Erythroblast (primary cell): ENCODE measurements at regions not wholly inside any gene's neighbourhood (a gene's known extent, or its start where the extent isn't known, plus 50 kb on each side); places are given as distances from the start of the nearest gene placed in this dataset.

Source experiments
- GATA1 ChIP-seq: IDR thresholded peaks from 2 replicates; pipeline ENCODE4 v1.6.1; 2011; ENCODE audit warnings: low read depth, mild to moderate bottlenecking, control low read depth, low read length, moderate library complexity
- POLR2A ChIP-seq: IDR thresholded peaks from 2 replicates; pipeline ENCODE4 v1.6.1; 2011; ENCODE audit warnings: mild to moderate bottlenecking, low read length

DNA sequence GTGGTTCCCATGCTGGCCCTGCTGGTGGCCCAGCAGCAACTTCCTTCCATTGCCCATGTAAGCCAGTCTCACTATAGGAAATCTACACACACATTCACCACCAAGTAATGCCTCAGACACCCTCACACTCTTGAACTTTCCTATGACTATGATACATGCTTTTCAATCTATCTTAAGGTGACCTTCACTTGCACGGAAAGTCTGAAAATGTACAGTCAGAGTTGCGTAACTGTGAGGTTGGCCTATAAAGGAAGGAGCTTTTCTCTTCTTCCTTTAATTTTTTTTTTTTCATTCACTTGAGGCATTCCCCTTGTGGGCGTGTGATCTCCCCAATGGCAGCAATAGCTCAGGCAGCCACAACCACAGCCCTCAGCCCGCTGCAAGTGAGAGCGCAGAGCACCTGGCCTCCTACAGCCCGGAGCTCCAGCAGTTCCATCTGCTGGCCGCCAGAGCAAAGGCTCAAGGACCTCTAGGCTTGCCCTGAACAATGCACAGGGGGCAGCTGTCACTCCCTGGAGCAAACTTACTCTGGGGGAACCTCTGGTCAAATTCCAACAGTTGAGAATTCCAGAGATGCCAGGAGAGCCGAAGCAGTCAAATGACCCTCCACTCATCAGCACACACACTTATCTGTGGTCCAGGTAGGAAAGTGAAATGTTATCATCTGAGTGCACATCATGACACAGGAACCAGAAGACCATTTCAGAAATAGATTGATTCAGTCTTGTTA, 123.1 kb upstream of the ADO start:
- TF ChIP-seq POLR2A = no peak
- no peak for TF ChIP-seq GATA1
